Osteocyte (in vitro differentiated cells): ENCODE measurements at regions not wholly inside any gene's neighbourhood (a gene's known extent, or its start where the extent isn't known, plus 50 kb on each side); places are given as distances from the start of the nearest gene placed in this dataset.

Experiments used
- DNase-seq: peaks from one replicate; pipeline ENCODE4 v3.0.0; 2021; ENCODE audit warnings: mixed read lengths; ENCODE audit not compliant: unreplicated experiment; ENCODE audit errors: extremely low spot score
- H3K27ac Mint-ChIP-seq: one replicate; pipeline ENCODE4 v1.8.0; 2021; ENCODE audit warnings: mild to moderate bottlenecking, mixed read lengths; ENCODE audit not compliant: unreplicated experiment
- H3K27me3 Mint-ChIP-seq: one replicate; pipeline ENCODE4 v1.8.0; 2021; ENCODE audit warnings: mixed read lengths; ENCODE audit not compliant: unreplicated experiment
- H3K36me3 Mint-ChIP-seq: one replicate; pipeline ENCODE4 v1.8.0; 2021; ENCODE audit warnings: mixed read lengths; ENCODE audit not compliant: unreplicated experiment
- H3K4me1 Mint-ChIP-seq: one replicate; pipeline ENCODE4 v1.8.0; 2021; ENCODE audit warnings: mixed read lengths; ENCODE audit not compliant: unreplicated experiment
- H3K4me3 Mint-ChIP-seq: one replicate; pipeline ENCODE4 v1.8.0; 2021; ENCODE audit warnings: mild to moderate bottlenecking, moderate library complexity, mixed read lengths; ENCODE audit not compliant: unreplicated experiment
- H3K9me3 Mint-ChIP-seq: one replicate; pipeline ENCODE4 v1.8.0; 2021; ENCODE audit warnings: mixed read lengths; ENCODE audit not compliant: unreplicated experiment
- CTCF ChIP-seq: fragments of 200-600 bp; sonication (generic); IDR thresholded peaks from 2 replicates; pipeline ENCODE4 v1.5.0; 2021; ENCODE audit warnings: antibody characterized with exemption, mild to moderate bottlenecking, moderate library complexity

GRCh38 chr14:104247336-104248202 is 109.2 kb downstream of the KIF26A start:
- H3K9me3 Mint-ChIP-seq, result peaks cover 5% of the 10 kb centered on the region
- DNase-seq, result peak; percentile 83
- H3K4me3 Mint-ChIP-seq, result no peak overlapping the region
- TF ChIP-seq CTCF, result no peak
- no peaks in the 10 kb centered on the region for H3K4me1 Mint-ChIP-seq
- no peaks in the 10 kb centered on the region for H3K36me3 Mint-ChIP-seq
- H3K27ac Mint-ChIP-seq, result no peak overlapping the region
- H3K27me3 Mint-ChIP-seq, result no peaks in the 10 kb centered on the region

DNA sequence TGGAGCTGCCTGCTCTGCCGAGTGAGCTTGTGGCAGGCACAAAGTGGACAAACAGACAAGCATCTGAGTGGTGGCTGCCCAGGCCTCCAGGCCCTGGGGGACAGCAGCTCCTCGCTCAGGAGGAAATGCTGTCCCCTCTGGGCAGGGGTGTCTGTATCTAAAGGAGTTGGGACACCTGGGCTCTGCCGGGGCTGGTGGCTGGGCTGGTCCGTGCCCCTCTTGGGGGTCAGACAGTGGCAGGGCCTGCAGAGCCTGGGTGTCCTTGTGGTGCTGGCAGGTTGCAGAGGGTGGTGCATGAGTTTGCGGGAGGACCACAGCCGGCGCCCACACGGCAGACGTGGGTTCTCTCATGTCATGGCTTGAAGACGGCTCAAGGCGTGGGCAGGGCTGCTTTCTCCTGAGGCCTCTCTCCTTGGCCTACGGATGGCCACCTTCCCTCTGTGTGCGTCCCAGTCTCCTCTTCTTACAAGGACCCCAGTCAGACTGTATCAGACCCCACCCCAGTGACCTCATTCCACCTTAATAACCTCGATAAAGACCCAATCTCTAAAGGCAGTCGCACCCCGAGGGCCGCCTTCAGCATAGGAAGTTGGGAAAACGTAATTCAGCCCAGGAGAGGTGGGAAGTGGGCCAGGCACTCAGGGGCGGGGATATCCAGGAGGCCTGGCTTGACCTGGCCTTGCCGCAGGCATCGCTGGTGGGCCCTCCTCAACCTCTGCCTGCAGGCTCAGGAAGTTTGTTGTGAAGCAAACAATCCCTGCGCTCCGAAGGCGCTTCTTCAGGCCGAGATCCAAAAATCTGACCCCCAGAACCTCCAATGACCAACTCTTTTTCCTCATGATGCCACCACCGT is 110.0 kb downstream of the KIF26A start:
- Mint-ChIP-seq H3K4me3 (no peak overlapping the region), H3K27me3 (no peaks in the 10 kb centered on the region), H3K27ac (no peak overlapping the region), H3K9me3 (peaks cover 5% of the 10 kb centered on the region), H3K4me1 (no peaks in the 10 kb centered on the region), H3K36me3 (no peaks in the 10 kb centered on the region)
- peak; percentile 77 for DNase-seq
- TF ChIP-seq CTCF, result no peak

GRCh38 chr14:104249089-104249488 is 110.7 kb downstream of the KIF26A start:
- H3K4me3 Mint-ChIP-seq, result no peak overlapping the region
- no peak for TF ChIP-seq CTCF
- H3K27ac Mint-ChIP-seq, result no peak overlapping the region
- peaks cover 5% of the 10 kb centered on the region for H3K9me3 Mint-ChIP-seq
- H3K36me3 Mint-ChIP-seq, result no peaks in the 10 kb centered on the region
- no peaks in the 10 kb centered on the region for H3K4me1 Mint-ChIP-seq
- no peaks in the 10 kb centered on the region for H3K27me3 Mint-ChIP-seq
- DNase-seq, result peak; percentile 82

DNA sequence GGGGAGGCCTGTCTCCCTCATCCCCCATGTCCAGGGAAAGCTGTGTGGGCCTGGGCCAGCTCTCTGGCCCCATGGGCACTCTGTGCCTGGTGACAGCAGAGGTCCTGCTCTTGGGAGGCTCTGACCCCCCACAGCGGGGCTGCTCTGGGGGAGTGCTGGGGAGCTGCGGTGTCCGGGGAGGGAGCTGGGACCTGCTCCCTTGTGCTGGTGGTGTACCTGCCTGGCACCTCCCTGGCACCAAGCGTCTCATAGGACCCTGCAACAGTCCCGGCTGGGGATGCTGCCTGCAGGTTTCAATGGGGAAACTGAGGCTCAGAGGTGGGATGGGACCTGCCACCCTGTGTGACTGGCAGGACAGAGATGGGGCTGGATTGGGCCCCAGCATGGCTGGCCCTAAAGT is 111.3 kb downstream of the KIF26A start:
- Mint-ChIP-seq H3K27me3 (no peaks in the 10 kb centered on the region), H3K9me3 (peaks cover 5% of the 10 kb centered on the region), H3K36me3 (no peaks in the 10 kb centered on the region), H3K4me3 (no peak overlapping the region), H3K4me1 (no peaks in the 10 kb centered on the region), H3K27ac (no peak overlapping the region)
- peak; percentile 78 for DNase-seq
- no peak for TF ChIP-seq CTCF

GRCh38 chr14:104250175-104250574 is 111.8 kb downstream of the KIF26A start:
- Mint-ChIP-seq H3K27me3 (no peaks in the 10 kb centered on the region), H3K36me3 (no peaks in the 10 kb centered on the region), H3K4me3 (no peak overlapping the region), H3K4me1 (no peaks in the 10 kb centered on the region), H3K9me3 (peaks cover 5% of the 10 kb centered on the region), H3K27ac (no peak overlapping the region)
- TF ChIP-seq CTCF, result no peak
- no peak for DNase-seq
